HCT116 (cell line): ENCODE measurements at regions not wholly inside any gene's neighbourhood (a gene's known extent, or its start where the extent isn't known, plus 50 kb on each side); places are given as distances from the start of the nearest gene placed in this dataset.

Experiments
- ATAC-seq: fragments of 200-7000 bp; cut with Tn5 transposase; 2 replicates; pipeline ENCODE4 v1.9.1; 2020; ENCODE audit warnings: mild to moderate bottlenecking, moderate library complexity
- BruUV-seq: library from RNA; stranded (reverse); fragments of 400-500 nt; replicated peaks from 2 replicates; lab custom pipeline; 2021; lab: Mats Ljungman, UMichigan
- CTCF ChIA-PET: fragments of 300-600 bp; sonication (Branson Sonifier 250); formaldehyde crosslinking; loops from one replicate; lab custom pipeline; 2021; ENCODE audit warnings: antibody characterized with exemption; lab: Charles Lee
- POLR2A ChIA-PET: fragments of 300-600, 350-600 bp; sonication (Branson Sonifier 250); formaldehyde crosslinking; loops from one replicate; lab custom pipeline; 2021; ENCODE audit warnings: antibody characterized with exemption; lab: Charles Lee
- RAD21 ChIA-PET, 2 experiments: fragments of 300-600 bp; sonication (Branson Sonifier 250); formaldehyde crosslinking; loops; one replicate each; lab custom pipeline; 2023; ENCODE audit warnings: low total read pairs in 2 of 2; ENCODE audit not compliant: uncharacterized antibody in 2 of 2, unreplicated experiment in 2 of 2, low non-redundant PET in 1 of 2; lab: Charles Lee
- DNase-seq: peaks from one replicate; pipeline ENCODE4 v3.0.0-alpha.2; 2010; ENCODE audit warnings: low read depth, low spot score
- H2AFZ ChIP-seq: fragments of 200-600 bp; shearing (Covaris generic), sonication (generic); 2 replicates; pipeline ENCODE4 v1.6.1; 2017; ENCODE audit warnings: low read depth, mixed run types, mixed read lengths, antibody characterized with exemption, low read length; ENCODE audit not compliant: poor library complexity, severe bottlenecking
- H3K27ac ChIP-seq: 2 replicates; pipeline ENCODE4 v1.5.1; 2012; ENCODE audit warnings: low read depth, low read length
- H3K27me3 ChIP-seq: fragments of 200-600 bp; sonication (generic); 2 replicates; pipeline ENCODE4 v1.6.1; 2016; ENCODE audit warnings: mixed run types, low read length, mixed read lengths; ENCODE audit not compliant: insufficient read depth
- H3K36me3 ChIP-seq, 2 experiments: fragments of 200-500 bp in 1 of 2; fragments of 200-600 bp in 1 of 2; sonication (Bioruptor generic) in 1 of 2; sonication (generic) in 1 of 2; 2 replicates each; pipeline versions ENCODE4 v1.5.1 to v1.6.1; 2014 to 2016; ENCODE audit warnings: low read length in 2 of 2, inconsistent platforms in 1 of 2, mixed read lengths in 1 of 2, mixed run types in 1 of 2; ENCODE audit not compliant: insufficient read depth in 2 of 2, control insufficient read depth in 1 of 2
- H3K4me1 ChIP-seq, 2 experiments: fragments of 200-600 bp in 1 of 2; sonication (generic) in 1 of 2; 2 replicates each; pipeline versions ENCODE4 v1.5.1 to v1.6.1; 2012 to 2017; ENCODE audit warnings: low read length in 2 of 2, inconsistent platforms in 1 of 2, mild to moderate bottlenecking in 1 of 2, mixed read lengths in 1 of 2, mixed run types in 1 of 2, moderate library complexity in 1 of 2; ENCODE audit not compliant: insufficient read depth in 2 of 2, control insufficient read depth in 1 of 2
- H3K4me2 ChIP-seq: fragments of 200-600 bp; sonication (generic); 2 replicates; pipeline ENCODE4 v1.6.1; 2017; ENCODE audit warnings: mixed run types, low read length, mixed read lengths
- H3K4me3 ChIP-seq, 2 experiments: fragments of 200-600 bp in 1 of 2; sonication (generic) in 1 of 2; replicated peaks in 1 of 2; 2 replicates each; pipeline ENCODE4 v1.5.1; 2011 to 2016; ENCODE audit warnings: low read length in 2 of 2, control low read depth in 1 of 2, low read depth in 1 of 2, mild to moderate bottlenecking in 1 of 2, mixed read lengths in 1 of 2, mixed run types in 1 of 2
- H3K79me2 ChIP-seq: fragments of 200-600 bp; sonication (generic); 2 replicates; pipeline ENCODE4 v1.6.1; 2017; ENCODE audit warnings: mild to moderate bottlenecking, mixed run types, low read length, moderate library complexity, mixed read lengths; ENCODE audit not compliant: insufficient read depth
- H3K9ac ChIP-seq: fragments of 200-600 bp; sonication (generic); 2 replicates; pipeline ENCODE4 v1.6.1; 2016; ENCODE audit warnings: low read length, mixed read lengths
- H3K9me2 ChIP-seq: fragments of 200-600 bp; sonication (generic), shearing (Covaris generic); 2 replicates; pipeline ENCODE4 v1.6.1; 2017; ENCODE audit warnings: mixed run types, mild to moderate bottlenecking, moderate library complexity; ENCODE audit not compliant: insufficient read depth
- H3K9me3 ChIP-seq, 2 experiments: fragments of 200-500 bp in 1 of 2; fragments of 200-600 bp in 1 of 2; sonication (Bioruptor generic) in 1 of 2; sonication (generic) in 1 of 2; 2 replicates each; pipeline ENCODE4 v1.6.1; 2014 to 2017; ENCODE audit warnings: low read length in 2 of 2, mixed read lengths in 2 of 2, inconsistent platforms in 1 of 2, low read depth in 1 of 2, mild to moderate bottlenecking in 1 of 2, mixed run types in 1 of 2, moderate library complexity in 1 of 2; ENCODE audit not compliant: control insufficient read depth in 1 of 2, insufficient read depth in 1 of 2
- H4K20me1 ChIP-seq: fragments of 200-600 bp; sonication (generic), shearing (Covaris generic); 2 replicates; pipeline ENCODE4 v1.6.1; 2017; ENCODE audit warnings: mixed run types, mild to moderate bottlenecking, moderate library complexity; ENCODE audit not compliant: insufficient read depth
- CTCF ChIP-seq, 3 experiments: fragments of 200-600 bp in 1 of 3; sonication (generic) in 1 of 3; IDR thresholded peaks in 2 of 3; conservative IDR thresholded peaks in 1 of 3; 2 replicates each; pipeline ENCODE4 v1.5.1; 2012 to 2017; ENCODE audit warnings: low read depth in 2 of 3, low read length in 2 of 3, antibody characterized with exemption in 1 of 3, borderline replicate concordance in 1 of 3, control low read depth in 1 of 3, mild to moderate bottlenecking in 1 of 3, mixed read lengths in 1 of 3, mixed run types in 1 of 3, moderate library complexity in 1 of 3; ENCODE audit not compliant: insufficient read depth in 1 of 3
- EGR1 ChIP-seq: IDR thresholded peaks from 2 replicates; pipeline ENCODE4 v1.6.1; 2012; ENCODE audit warnings: low read depth
- ELF1 ChIP-seq: IDR thresholded peaks from 2 replicates; pipeline ENCODE4 v1.6.1; 2012; ENCODE audit warnings: low read depth, borderline replicate concordance
- FOSL1 ChIP-seq: IDR thresholded peaks from 2 replicates; pipeline ENCODE4 v1.6.1; 2012; ENCODE audit warnings: low read depth
- POLR2AphosphoS5 ChIP-seq: IDR thresholded peaks from 2 replicates; pipeline ENCODE4 v1.6.1; 2011; ENCODE audit warnings: mild to moderate bottlenecking, low read depth, low read length, moderate library complexity
- RAD21 ChIP-seq: IDR thresholded peaks from 2 replicates; pipeline ENCODE4 v1.6.1; 2012; ENCODE audit warnings: low read depth, mild to moderate bottlenecking
- REST ChIP-seq: IDR thresholded peaks from 2 replicates; pipeline ENCODE4 v1.6.1; 2012; ENCODE audit warnings: low read depth
- SIN3A ChIP-seq: IDR thresholded peaks from 2 replicates; pipeline ENCODE4 v1.6.1; 2012; ENCODE audit warnings: low read depth
- intact Hi-C: fragments of 100-400 bp; cut with micrococcal nuclease; formaldehyde crosslinking; loops from 2 replicates; pipeline ENCODE4 v1.10.0; 2022
- TF ChIP-seq, protein P1 (sequence below): IDR thresholded peaks from 2 replicates; pipeline ENCODE4 v1.6.1; 2012

DNA sequence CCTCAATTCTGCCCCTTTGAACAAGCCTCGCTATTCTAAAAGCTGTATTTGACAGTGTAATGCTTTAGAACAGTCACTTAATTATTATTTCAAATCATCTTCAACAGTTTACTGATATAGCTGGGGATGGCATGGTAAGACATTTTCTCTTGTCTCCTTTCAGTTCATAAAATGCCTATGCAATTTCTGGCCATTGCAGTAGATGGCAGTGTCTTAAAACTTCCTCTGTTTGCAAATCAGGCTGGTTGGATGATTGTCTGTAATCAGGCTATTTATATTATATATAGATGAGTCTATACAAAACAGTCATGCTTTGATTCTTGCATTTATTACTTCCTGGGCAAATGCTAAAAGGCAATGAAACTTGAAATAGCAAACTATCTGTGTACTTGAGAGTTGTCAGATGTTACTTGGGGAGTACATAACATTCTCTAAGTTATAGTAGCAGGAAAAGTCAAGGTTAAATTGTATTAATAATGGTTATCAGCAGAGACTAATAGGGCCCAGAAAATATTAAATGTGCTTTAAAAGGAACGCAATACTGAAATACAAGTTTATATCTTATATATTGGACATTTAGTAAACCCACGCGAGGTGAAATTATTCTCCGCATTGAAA lies 55.5 kb upstream of the LHFPL3 start:
- ChIA-PET POLR2A (no interaction called here), RAD21 (no interaction called here), CTCF (interaction anchor here (1.0 kb wide), 1 partner anchor 646 kb away, joined by 3 read pairs; no protein-coding TSS in a partner anchor)
- DNase-seq (peak; percentile 26), ATAC-seq (peak; percentile 61; the same call in 1 of the 2 replicates)
- Histone ChIP-seq H3K4me2 (no peak overlapping the region), H3K9me3 (no peaks in the 10 kb centered on the region), H4K20me1 (no peaks in the 10 kb centered on the region), H3K4me3 (no peak overlapping the region), H3K9ac (no peak overlapping the region), H3K36me3 (no peaks in the 10 kb centered on the region), H3K27me3 (peaks cover 13% of the 10 kb centered on the region), H3K4me1 (no peaks in the 10 kb centered on the region), H2AFZ (no peak overlapping the region), H3K9me2 (no peaks in the 10 kb centered on the region), H3K27ac (no peak overlapping the region), H3K79me2 (no peaks in the 10 kb centered on the region)
- intact Hi-C loops = loop anchor here (5.0 kb wide), 1 partner anchor 574 kb away; no protein-coding TSS in a partner anchor
- TF ChIP-seq SIN3A = no peak
- TF ChIP-seq REST = no peak
- peak; percentile 45 to 67 (median 61); a peak in 5 of 6 replicates for TF ChIP-seq CTCF (IDR thresholded peaks at IDR 0.05 in 2 of 3, conservative IDR thresholded peaks at IDR 0.05 in 1 of 3; ENCODE audit: borderline replicate concordance in 1 of 3, insufficient read depth in 1 of 3, low read depth in 2 of 3, low read length in 2 of 3)
- no peak for TF ChIP-seq EGR1
- TF ChIP-seq, protein P1, sequence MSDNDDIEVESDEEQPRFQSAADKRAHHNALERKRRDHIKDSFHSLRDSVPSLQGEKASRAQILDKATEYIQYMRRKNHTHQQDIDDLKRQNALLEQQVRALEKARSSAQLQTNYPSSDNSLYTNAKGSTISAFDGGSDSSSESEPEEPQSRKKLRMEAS = no peak
- TF ChIP-seq ELF1 = no peak
- TF ChIP-seq POLR2AphosphoS5 = no peak
- no peak for TF ChIP-seq FOSL1
- peak; percentile 59 for TF ChIP-seq RAD21
- BruUV-seq = no TSS peak
